Mesenchymal stem cell (in vitro differentiated cells and primary cell): ENCODE measurements at regions not wholly inside any gene's neighbourhood (a gene's known extent, or its start where the extent isn't known, plus 50 kb on each side); places are given as distances from the start of the nearest gene placed in this dataset.

ENCODE experiments used
- DNase-seq: peaks from one replicate; pipeline ENCODE4 v3.0.0-alpha.2; 2013
- H2AFZ ChIP-seq: one replicate; pipeline ENCODE4 v1.6.1; 2013; ENCODE audit warnings: low read depth, mild to moderate bottlenecking, control low read depth, inconsistent platforms, low read length, moderate library complexity
- H2AK5ac ChIP-seq: 2 replicates; pipeline ENCODE4 v1.6.1; 2013; ENCODE audit warnings: low read length, moderate library complexity, mild to moderate bottlenecking, inconsistent platforms; ENCODE audit not compliant: severe bottlenecking
- H2BK120ac ChIP-seq: one replicate; pipeline ENCODE4 v1.6.1; 2013; ENCODE audit warnings: low read depth, mild to moderate bottlenecking, inconsistent platforms, low read length, moderate library complexity
- H2BK12ac ChIP-seq, 2 experiments: one replicate each; pipeline ENCODE4 v1.6.1; 2013; ENCODE audit warnings: inconsistent platforms in 2 of 2, low read length in 2 of 2, mild to moderate bottlenecking in 2 of 2, moderate library complexity in 2 of 2, control low read depth in 1 of 2
- H2BK15ac ChIP-seq: one replicate; pipeline ENCODE4 v1.6.1; 2013; ENCODE audit warnings: mild to moderate bottlenecking, low read depth, inconsistent platforms; ENCODE audit not compliant: poor library complexity, severe bottlenecking
- H2BK5ac ChIP-seq: 2 replicates; pipeline ENCODE4 v1.6.1; 2013; ENCODE audit warnings: low read depth, mild to moderate bottlenecking, low read length, control low read depth, inconsistent platforms; ENCODE audit not compliant: poor library complexity, severe bottlenecking
- H3K14ac ChIP-seq, 2 experiments: one replicate each; pipeline ENCODE4 v1.6.1; 2013; ENCODE audit warnings: inconsistent platforms in 2 of 2, low read length in 2 of 2, control low read depth in 1 of 2, mild to moderate bottlenecking in 1 of 2, moderate library complexity in 1 of 2
- H3K18ac ChIP-seq, 2 experiments: one replicate each; pipeline ENCODE4 v1.6.1; 2013; ENCODE audit warnings: inconsistent platforms in 2 of 2, low read length in 2 of 2, control low read depth in 1 of 2, low read depth in 1 of 2, mild to moderate bottlenecking in 1 of 2
- H3K23ac ChIP-seq, 2 experiments: one replicate each; pipeline ENCODE4 v1.6.1; 2013; ENCODE audit warnings: inconsistent platforms in 2 of 2, low read length in 2 of 2, mild to moderate bottlenecking in 2 of 2, moderate library complexity in 2 of 2, control low read depth in 1 of 2
- H3K27ac ChIP-seq: 2 replicates; pipeline ENCODE4 v1.5.1; 2013; ENCODE audit warnings: mild to moderate bottlenecking, moderate library complexity, low read length, control low read depth, inconsistent platforms; ENCODE audit not compliant: poor library complexity, severe bottlenecking
- H3K27me3 ChIP-seq, 2 experiments: 2 replicates each; pipeline versions ENCODE4 v1.6.1 to v1.7.0; 2013; ENCODE audit warnings: low read length in 2 of 2, mild to moderate bottlenecking in 2 of 2, moderate library complexity in 2 of 2, control low read depth in 1 of 2, inconsistent platforms in 1 of 2; ENCODE audit not compliant: control insufficient read depth in 1 of 2, insufficient read depth in 1 of 2
- H3K36me3 ChIP-seq, 2 experiments: 2 replicates each; pipeline versions ENCODE4 v1.6.1 to v1.7.0; 2013; ENCODE audit warnings: low read length in 2 of 2, control low read depth in 1 of 2, inconsistent platforms in 1 of 2, low read depth in 1 of 2, mild to moderate bottlenecking in 1 of 2; ENCODE audit not compliant: insufficient read depth in 2 of 2, control insufficient read depth in 1 of 2
- H3K4ac ChIP-seq, 2 experiments: one replicate each; pipeline ENCODE4 v1.6.1; 2013; ENCODE audit warnings: inconsistent platforms in 2 of 2, low read length in 2 of 2, mild to moderate bottlenecking in 2 of 2, moderate library complexity in 2 of 2, control low read depth in 1 of 2, low read depth in 1 of 2
- H3K4me1 ChIP-seq: 2 replicates; pipeline ENCODE4 v1.6.1; 2013; ENCODE audit warnings: low read depth, low read length, control low read depth; ENCODE audit not compliant: control insufficient read depth, insufficient read depth
- H3K4me2 ChIP-seq: 2 replicates; pipeline ENCODE4 v1.6.1; 2013; ENCODE audit warnings: low read length, mild to moderate bottlenecking, inconsistent platforms; ENCODE audit not compliant: poor library complexity, severe bottlenecking
- H3K4me3 ChIP-seq, 2 experiments: 2 replicates each; pipeline versions ENCODE4 v1.5.1 to v1.7.0; 2013; ENCODE audit warnings: low read length in 2 of 2, mild to moderate bottlenecking in 2 of 2, control low read depth in 1 of 2, low read depth in 1 of 2; ENCODE audit not compliant: insufficient read depth in 1 of 2
- H3K79me1 ChIP-seq: replicated peaks from 2 replicates; pipeline ENCODE4 v1.6.1; 2013; ENCODE audit warnings: mild to moderate bottlenecking, control low read depth, low read length, inconsistent platforms; ENCODE audit not compliant: poor library complexity, severe bottlenecking
- H3K9ac ChIP-seq: 2 replicates; pipeline ENCODE4 v1.7.0; 2013; ENCODE audit warnings: mild to moderate bottlenecking, low read length, moderate library complexity
- H3K9me3 ChIP-seq: 2 replicates; pipeline ENCODE4 v1.7.0; 2013; ENCODE audit warnings: mild to moderate bottlenecking, low read length; ENCODE audit not compliant: control insufficient read depth
- H4K8ac ChIP-seq: one replicate; pipeline ENCODE4 v1.6.1; 2013; ENCODE audit warnings: inconsistent platforms, mild to moderate bottlenecking, low read length, moderate library complexity
- H4K91ac ChIP-seq: one replicate; pipeline ENCODE4 v1.6.1; 2013; ENCODE audit warnings: mild to moderate bottlenecking, low read length, inconsistent platforms
- WGBS: methylation state at CpG from one replicate; pipeline ENCODE4 v1.1.7; 2013; ENCODE audit warnings: mixed read lengths; 5-methylcytosine and 5-hydroxymethylcytosine counted together

DNA sequence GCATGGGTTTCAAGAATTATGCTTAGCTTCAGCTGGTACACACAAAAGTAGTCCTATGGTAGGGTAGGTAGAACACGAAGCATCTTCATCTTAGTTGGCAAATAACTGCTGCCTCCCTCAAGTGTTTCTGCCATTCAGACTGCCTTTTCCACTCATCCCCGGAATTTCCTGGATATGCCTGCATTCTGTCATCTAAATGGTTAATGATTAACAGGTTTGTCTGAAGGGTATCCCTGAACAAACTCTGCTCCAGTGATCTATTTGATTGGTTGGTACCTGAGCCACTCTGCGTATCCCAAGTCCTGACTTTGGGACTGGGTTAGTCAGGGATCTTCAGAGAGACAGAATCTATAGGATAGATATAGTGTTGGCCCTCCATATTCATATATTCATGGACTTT is 272.3 kb upstream of the RAG2 start:
- H3K4me2 ChIP-seq: no peak overlapping the region
- no peak overlapping the region for H3K14ac ChIP-seq
- no peak overlapping the region for H4K8ac ChIP-seq
- no peak overlapping the region for H2BK15ac ChIP-seq
- no peaks in the 10 kb centered on the region for H3K4me1 ChIP-seq
- no peak overlapping the region for H3K23ac ChIP-seq
- H3K9ac ChIP-seq: no peak overlapping the region
- H3K27me3 ChIP-seq: no peaks in the 10 kb centered on the region
- no peak overlapping the region for H2BK120ac ChIP-seq
- no peak overlapping the region for H3K4me3 ChIP-seq
- no peak overlapping the region for H3K4ac ChIP-seq
- no peak overlapping the region for H3K27ac ChIP-seq
- H2AFZ ChIP-seq: no peak overlapping the region
- no peaks in the 10 kb centered on the region for H3K9me3 ChIP-seq
- no peaks in the 10 kb centered on the region for H3K79me1 ChIP-seq
- H2BK5ac ChIP-seq: no peak overlapping the region
- H3K18ac ChIP-seq: no peak overlapping the region
- no peak overlapping the region for H4K91ac ChIP-seq
- H2AK5ac ChIP-seq: no peak overlapping the region
- DNase-seq: no peak
- 60% methylated on average over 2 of the region's 3 CpGs for WGBS
- no peaks in the 10 kb centered on the region for H3K36me3 ChIP-seq
- no peak overlapping the region for H2BK12ac ChIP-seq

GRCh38 chr11:36868380-36868779 is 270.3 kb upstream of the RAG2 start:
- Histone ChIP-seq H3K27me3 (no peaks in the 10 kb centered on the region), H3K14ac (no peak overlapping the region), H3K9ac (no peak overlapping the region), H3K36me3 (no peaks in the 10 kb centered on the region), H4K91ac (no peak overlapping the region), H3K27ac (no peak overlapping the region), H3K9me3 (no peaks in the 10 kb centered on the region), H4K8ac (no peak overlapping the region), H2BK5ac (no peak overlapping the region), H3K4ac (no peak overlapping the region), H2AK5ac (no peak overlapping the region), H3K4me1 (no peaks in the 10 kb centered on the region), H2AFZ (no peak overlapping the region), H3K4me2 (no peak overlapping the region), H3K23ac (no peak overlapping the region), H2BK15ac (no peak overlapping the region), H2BK12ac (no peak overlapping the region), H3K18ac (no peak overlapping the region), H3K4me3 (no peak overlapping the region), H2BK120ac (no peak overlapping the region), H3K79me1 (no peaks in the 10 kb centered on the region)
- 82% methylated on average over 5 of the region's 5 CpGs for WGBS
- DNase-seq: no peak

GRCh38 chr11:36865846-36866245 is 267.8 kb upstream of the RAG2 start:
- no peaks in the 10 kb centered on the region for H3K4me1 ChIP-seq
- H2BK5ac ChIP-seq: no peak overlapping the region
- no peak for DNase-seq
- H3K4me3 ChIP-seq: no peak overlapping the region
- H3K23ac ChIP-seq: no peak overlapping the region
- H3K27ac ChIP-seq: no peak overlapping the region
- no peaks in the 10 kb centered on the region for H3K9me3 ChIP-seq
- H4K8ac ChIP-seq: no peak overlapping the region
- no peak overlapping the region for H4K91ac ChIP-seq
- no peak overlapping the region for H3K18ac ChIP-seq
- H3K14ac ChIP-seq: no peak overlapping the region
- no peaks in the 10 kb centered on the region for H3K79me1 ChIP-seq
- H3K27me3 ChIP-seq: no peaks in the 10 kb centered on the region
- H3K4me2 ChIP-seq: no peak overlapping the region
- no peak overlapping the region for H2BK15ac ChIP-seq
- no peaks in the 10 kb centered on the region for H3K36me3 ChIP-seq
- no peak overlapping the region for H3K9ac ChIP-seq
- H2AK5ac ChIP-seq: no peak overlapping the region
- no peak overlapping the region for H2BK12ac ChIP-seq
- no peak overlapping the region for H2BK120ac ChIP-seq
- H3K4ac ChIP-seq: no peak overlapping the region
- H2AFZ ChIP-seq: no peak overlapping the region
- 73% methylated on average over 1 of the region's 1 CpG for WGBS

DNA sequence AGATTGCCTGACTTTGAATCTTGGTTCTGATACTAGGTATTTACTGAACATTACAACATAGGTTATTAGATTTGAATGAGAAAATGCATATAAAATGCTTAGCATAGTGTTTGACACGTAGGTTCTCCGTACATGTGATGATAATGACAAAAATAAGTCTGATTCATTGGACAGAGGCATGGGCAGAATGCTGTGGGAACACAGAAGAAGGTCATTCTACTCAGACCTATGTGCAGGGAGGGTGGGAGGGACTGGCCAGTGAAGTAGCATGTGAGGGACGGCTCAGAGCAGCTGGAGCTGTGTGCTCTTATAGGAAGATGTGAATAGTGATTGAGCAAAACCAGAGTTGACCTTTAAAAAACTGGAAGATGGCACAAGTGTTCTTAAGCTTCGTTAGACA is 256.8 kb upstream of the RAG2 start:
- H2AK5ac ChIP-seq: no peak overlapping the region
- H3K27ac ChIP-seq: no peak overlapping the region
- 59% methylated on average over 4 of the region's 4 CpGs for WGBS
- H2BK120ac ChIP-seq: no peak overlapping the region
- H3K18ac ChIP-seq: no peak overlapping the region
- no peak overlapping the region for H3K4ac ChIP-seq
- H3K36me3 ChIP-seq: no peaks in the 10 kb centered on the region
- DNase-seq: no peak
- H2AFZ ChIP-seq: no peak overlapping the region
- H3K4me2 ChIP-seq: no peak overlapping the region
- H2BK12ac ChIP-seq: no peak overlapping the region
- H3K4me3 ChIP-seq: no peak overlapping the region
- H2BK5ac ChIP-seq: no peak overlapping the region
- no peaks in the 10 kb centered on the region for H3K4me1 ChIP-seq
- no peak overlapping the region for H3K9ac ChIP-seq
- no peaks in the 10 kb centered on the region for H3K79me1 ChIP-seq
- no peak overlapping the region for H4K91ac ChIP-seq
- H2BK15ac ChIP-seq: no peak overlapping the region
- peaks cover 0 to 7% of the 10 kb centered on the region in 2 experiments for H3K27me3 ChIP-seq
- H3K14ac ChIP-seq: no peak overlapping the region
- no peaks in the 10 kb centered on the region for H3K9me3 ChIP-seq
- H3K23ac ChIP-seq: no peak overlapping the region
- H4K8ac ChIP-seq: no peak overlapping the region
